Astrocyte of the cerebellum (primary cell): ENCODE measurements at regions not wholly inside any gene's neighbourhood (a gene's known extent, or its start where the extent isn't known, plus 50 kb on each side); places are given as distances from the start of the nearest gene placed in this dataset.

Experiments used
- DNase-seq: peaks from one replicate; pipeline ENCODE4 v3.0.0-alpha.2; 2011; ENCODE audit warnings: low read depth
- H3K4me3 ChIP-seq: 2 replicates; pipeline ENCODE4 v1.5.1; 2011; ENCODE audit warnings: mild to moderate bottlenecking, low read depth, low read length, moderate library complexity
- in situ Hi-C: cut with HindIII; loops from 2 replicates; pipeline ENCODE4 v1.10.0; 2017; ENCODE audit warnings: low sequenced_read_pairs
- TF ChIP-seq, protein P1 (sequence below): IDR thresholded peaks from 2 replicates; pipeline ENCODE4 v1.5.1; 2012; ENCODE audit warnings: low read length, low read depth, moderate library complexity, mild to moderate bottlenecking; ENCODE audit errors: missing control alignments

GRCh38 chr4:137711502-137711901 is 179.2 kb upstream of the PCDH18 start:
- no peak for DNase-seq
- in situ Hi-C loops = no loop called here
- TF ChIP-seq, protein P1, sequence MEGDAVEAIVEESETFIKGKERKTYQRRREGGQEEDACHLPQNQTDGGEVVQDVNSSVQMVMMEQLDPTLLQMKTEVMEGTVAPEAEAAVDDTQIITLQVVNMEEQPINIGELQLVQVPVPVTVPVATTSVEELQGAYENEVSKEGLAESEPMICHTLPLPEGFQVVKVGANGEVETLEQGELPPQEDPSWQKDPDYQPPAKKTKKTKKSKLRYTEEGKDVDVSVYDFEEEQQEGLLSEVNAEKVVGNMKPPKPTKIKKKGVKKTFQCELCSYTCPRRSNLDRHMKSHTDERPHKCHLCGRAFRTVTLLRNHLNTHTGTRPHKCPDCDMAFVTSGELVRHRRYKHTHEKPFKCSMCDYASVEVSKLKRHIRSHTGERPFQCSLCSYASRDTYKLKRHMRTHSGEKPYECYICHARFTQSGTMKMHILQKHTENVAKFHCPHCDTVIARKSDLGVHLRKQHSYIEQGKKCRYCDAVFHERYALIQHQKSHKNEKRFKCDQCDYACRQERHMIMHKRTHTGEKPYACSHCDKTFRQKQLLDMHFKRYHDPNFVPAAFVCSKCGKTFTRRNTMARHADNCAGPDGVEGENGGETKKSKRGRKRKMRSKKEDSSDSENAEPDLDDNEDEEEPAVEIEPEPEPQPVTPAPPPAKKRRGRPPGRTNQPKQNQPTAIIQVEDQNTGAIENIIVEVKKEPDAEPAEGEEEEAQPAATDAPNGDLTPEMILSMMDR = no peak
- H3K4me3 ChIP-seq = no peak overlapping the region

- peak; percentile 6 for DNase-seq
- no peak overlapping the region for H3K4me3 ChIP-seq
- in situ Hi-C loops = no loop called here
- TF ChIP-seq, protein P1 = no peak
Measured at GRCh38 chr4:137707626-137708025, 175.3 kb upstream of the PCDH18 start.

DNA sequence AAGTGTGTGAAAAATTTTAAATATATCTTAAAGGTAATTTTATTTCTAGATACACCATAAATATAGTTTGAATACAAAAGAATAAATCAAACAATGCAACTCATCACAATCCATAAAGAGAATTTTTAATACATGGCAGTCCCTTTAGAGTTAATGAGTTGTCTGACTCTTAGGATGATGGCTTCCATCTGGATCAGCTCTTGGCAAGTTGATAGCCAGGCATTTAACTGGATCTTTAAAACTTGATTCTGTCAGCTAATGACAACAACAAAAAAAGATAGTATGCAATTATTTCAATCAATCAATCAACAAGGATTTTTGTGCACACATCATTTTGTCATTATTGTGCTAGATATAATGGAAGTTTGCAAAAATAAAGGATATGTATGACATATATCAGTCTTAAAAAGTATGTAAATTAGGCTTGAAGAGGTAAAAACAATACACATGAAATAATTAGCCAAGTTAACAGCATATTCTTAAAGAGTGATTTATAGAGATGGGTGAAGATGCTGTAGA is 174.9 kb upstream of the PCDH18 start:
- TF ChIP-seq, protein P1 = no peak
- in situ Hi-C loops = no loop called here
- H3K4me3 ChIP-seq = no peak overlapping the region
- no peak for DNase-seq

DNA sequence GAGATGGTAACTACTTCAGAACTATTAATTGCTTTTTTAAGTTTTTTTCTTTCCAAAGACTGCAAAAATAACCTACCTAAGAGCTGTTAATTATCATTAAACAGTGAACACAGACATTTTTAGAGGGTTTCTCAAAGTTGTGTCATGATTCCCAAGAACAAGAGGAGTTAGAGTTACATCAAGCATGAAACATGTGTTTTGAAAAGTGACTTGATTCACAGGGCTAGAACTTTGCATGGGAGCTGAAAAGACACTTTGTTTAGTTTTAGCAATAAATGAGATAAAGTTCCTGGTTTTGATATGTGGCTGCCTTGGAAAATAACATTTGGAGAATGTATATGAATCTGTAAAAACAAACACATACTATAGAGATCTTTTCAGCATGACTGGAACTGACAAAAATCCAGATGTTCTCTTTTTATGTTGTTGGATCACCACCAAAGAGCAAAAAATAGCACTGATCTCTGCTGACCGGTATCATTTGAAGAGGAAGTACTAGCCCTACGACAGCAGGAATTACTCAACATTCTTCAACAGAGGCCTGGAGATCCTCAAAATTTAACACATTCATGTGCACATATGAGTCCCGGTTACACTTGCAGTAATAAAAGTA is 173.0 kb upstream of the PCDH18 start:
- H3K4me3 ChIP-seq = no peak overlapping the region
- peak; percentile 49 for DNase-seq
- TF ChIP-seq, protein P1 = no peak
- in situ Hi-C loops = no loop called here

DNA sequence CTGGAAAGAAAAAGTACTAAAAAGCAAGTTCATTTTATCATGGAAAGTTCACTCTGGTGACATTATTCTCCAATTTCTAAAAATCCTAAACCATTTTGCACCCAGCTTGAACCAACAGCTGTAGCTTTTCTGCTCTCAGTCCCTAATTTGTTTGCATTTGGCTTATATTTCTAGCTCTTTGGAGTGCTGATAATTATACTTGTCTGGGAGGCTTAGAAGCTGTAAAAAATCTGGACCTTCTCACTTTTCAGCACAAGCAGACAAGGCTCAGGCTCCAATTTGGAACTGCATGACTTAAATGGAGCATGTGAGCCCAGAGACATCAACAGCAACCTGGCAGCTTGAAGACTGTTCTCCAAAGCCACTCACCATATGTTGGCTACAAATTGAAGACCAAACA is 170.9 kb upstream of the PCDH18 start:
- in situ Hi-C loops = no loop called here
- H3K4me3 ChIP-seq = no peak overlapping the region
- DNase-seq = no peak
- TF ChIP-seq, protein P1 = no peak

GRCh38 chr4:137702512-137702911 is 170.2 kb upstream of the PCDH18 start:
- TF ChIP-seq, protein P1 = no peak
- no peak for DNase-seq
- in situ Hi-C loops = no loop called here
- no peak overlapping the region for H3K4me3 ChIP-seq
